CD14-positive monocyte (primary cell): ENCODE measurements at regions not wholly inside any gene's neighbourhood (a gene's known extent, or its start where the extent isn't known, plus 50 kb on each side); places are given as distances from the start of the nearest gene placed in this dataset.

Source experiments
- DNase-seq, 3 donors: peaks; one replicate each; pipeline ENCODE4 v3.0.0-alpha.2; 2011 to 2022
- H2AFZ ChIP-seq: 2 replicates; pipeline ENCODE4 v1.6.0; 2012; ENCODE audit warnings: mild to moderate bottlenecking, low read depth, low read length, inconsistent platforms; ENCODE audit not compliant: insufficient read depth, poor library complexity, severe bottlenecking
- H3K27ac ChIP-seq, 2 donors: 1 replicate in 1 of 2; 2 replicates in 1 of 2; pipeline ENCODE4 v1.5.1; 2012 to 2013; ENCODE audit warnings: low read length in 2 of 2, control low read depth in 1 of 2, inconsistent platforms in 1 of 2, low read depth in 1 of 2, mild to moderate bottlenecking in 1 of 2
- H3K27me3 ChIP-seq, 2 donors: one replicate each; pipeline versions ENCODE4 v1.6.0 to v1.6.1; 2011 to 2013; ENCODE audit warnings: low read length in 2 of 2; ENCODE audit not compliant: control insufficient read depth in 2 of 2, insufficient read depth in 2 of 2
- H3K36me3 ChIP-seq, 2 donors: replicated peaks in 1 of 2; 1 replicate in 1 of 2; 2 replicates in 1 of 2; pipeline versions ENCODE4 v1.5.1 to v1.6.1; 2012 to 2013; ENCODE audit warnings: low read length in 2 of 2, control low read depth in 1 of 2, inconsistent platforms in 1 of 2, mild to moderate bottlenecking in 1 of 2; ENCODE audit not compliant: insufficient read depth in 2 of 2, control insufficient read depth in 1 of 2
- H3K4me1 ChIP-seq, 2 donors: 1 replicate in 1 of 2; 2 replicates in 1 of 2; pipeline versions ENCODE4 v1.5.1 to v1.6.1; 2012 to 2013; ENCODE audit warnings: low read length in 2 of 2, control low read depth in 1 of 2, inconsistent platforms in 1 of 2, mild to moderate bottlenecking in 1 of 2, moderate library complexity in 1 of 2; ENCODE audit not compliant: insufficient read depth in 2 of 2, control insufficient read depth in 1 of 2
- H3K4me2 ChIP-seq: replicated peaks from 2 replicates; pipeline ENCODE3; 2012; ENCODE audit warnings: low read length, moderate library complexity, mild to moderate bottlenecking; ENCODE audit not compliant: poor library complexity, severe bottlenecking; ENCODE audit errors: extremely low read depth
- H3K4me3 ChIP-seq, 3 experiments: fragments of 200-600 bp in 1 of 3; sonication (generic) in 1 of 3; replicated peaks in 1 of 3; 1 replicate in 2 of 3; 2 replicates in 1 of 3; pipeline ENCODE4 v1.5.1; 2011 to 2013; ENCODE audit warnings: low read length in 3 of 3, mild to moderate bottlenecking in 3 of 3, control low read depth in 2 of 3, low read depth in 2 of 3, inconsistent platforms in 1 of 3, moderate library complexity in 1 of 3
- H3K79me2 ChIP-seq: 2 replicates; pipeline ENCODE4 v1.6.0; 2012; ENCODE audit warnings: mild to moderate bottlenecking, control low read depth, inconsistent platforms, low read length, moderate library complexity; ENCODE audit not compliant: insufficient read depth
- H3K9ac ChIP-seq: 2 replicates; pipeline ENCODE4 v1.6.0; 2017; ENCODE audit warnings: low read length, mild to moderate bottlenecking; ENCODE audit not compliant: insufficient read depth, poor library complexity, severe bottlenecking
- H3K9me3 ChIP-seq, 2 donors: replicated peaks in 1 of 2; 1 replicate in 1 of 2; 2 replicates in 1 of 2; pipeline versions ENCODE4 v1.5.1 to v1.6.1; 2012 to 2013; ENCODE audit warnings: low read length in 2 of 2, control low read depth in 1 of 2; ENCODE audit not compliant: control insufficient read depth in 1 of 2, insufficient read depth in 1 of 2
- H4K20me1 ChIP-seq: 2 replicates; pipeline ENCODE4 v1.6.0; 2012; ENCODE audit warnings: mild to moderate bottlenecking, low read length, control low read depth, moderate library complexity; ENCODE audit not compliant: insufficient read depth
- H3K27ac Mint-ChIP-seq, 7 donors: one replicate each; pipeline ENCODE4 v1.8.0; 2020; ENCODE audit warnings: mild to moderate bottlenecking in 7 of 7, mixed read lengths in 7 of 7, moderate library complexity in 6 of 7, inconsistent platforms in 2 of 7
- H3K27me3 Mint-ChIP-seq, 3 donors: one replicate each; pipeline ENCODE4 v1.8.0; 2021 to 2022; ENCODE audit warnings: low read depth in 3 of 3, mild to moderate bottlenecking in 3 of 3, mixed read lengths in 3 of 3, moderate library complexity in 3 of 3, inconsistent platforms in 1 of 3
- H3K36me3 Mint-ChIP-seq, 2 donors: one replicate each; pipeline ENCODE4 v1.8.0; 2020; ENCODE audit warnings: mixed read lengths in 2 of 2, inconsistent platforms in 1 of 2, mild to moderate bottlenecking in 1 of 2
- H3K4me1 Mint-ChIP-seq: one replicate; pipeline ENCODE4 v1.8.0; 2020; ENCODE audit warnings: mild to moderate bottlenecking, mixed read lengths
- H3K4me3 Mint-ChIP-seq, 2 donors: one replicate each; pipeline ENCODE4 v1.8.0; 2020; ENCODE audit warnings: mild to moderate bottlenecking in 2 of 2, mixed read lengths in 2 of 2, moderate library complexity in 1 of 2
- H3K9me3 Mint-ChIP-seq, 7 donors: one replicate each; pipeline ENCODE4 v1.8.0; 2020 to 2022; ENCODE audit warnings: mixed read lengths in 7 of 7, mild to moderate bottlenecking in 6 of 7, moderate library complexity in 6 of 7, inconsistent platforms in 2 of 7
- CTCF ChIP-seq: fragments of 200-600 bp; IDR thresholded peaks from one replicate; pipeline ENCODE4 v1.8.0; 2022; ENCODE audit warnings: antibody characterized with exemption, mild to moderate bottlenecking
- WGBS: methylation state at CpG from one replicate; pipeline ENCODE4 v1.1.5; 2013; ENCODE audit warnings: missing lambda C conversion rate; ENCODE audit not compliant: insufficient coverage; 5-methylcytosine and 5-hydroxymethylcytosine counted together
- intact Hi-C, 2 donors: fragments of 100-400 bp; cut with micrococcal nuclease; formaldehyde crosslinking; loops; one replicate each; pipeline versions ENCODE4 v1.15.0 to v1.15.1; 2023

- no peak overlapping the region for H3K9ac ChIP-seq
- no peaks in the 10 kb centered on the region for H3K36me3 ChIP-seq
- intact Hi-C loops, result no loop called here
- H3K27ac Mint-ChIP-seq, result no peak overlapping the region
- no peaks in the 10 kb centered on the region for H3K9me3 ChIP-seq
- H3K27ac ChIP-seq, result no peak overlapping the region
- H3K4me3 Mint-ChIP-seq, result no peak overlapping the region
- no peaks in the 10 kb centered on the region for H3K4me1 ChIP-seq
- no peaks in the 10 kb centered on the region for H3K4me1 Mint-ChIP-seq
- H3K4me2 ChIP-seq, result no peak overlapping the region
- no peak overlapping the region for H3K4me3 ChIP-seq
- H3K36me3 Mint-ChIP-seq, result no peaks in the 10 kb centered on the region
- peaks cover 0 to 7% (median 3%) of the 10 kb centered on the region in 7 donors for H3K9me3 Mint-ChIP-seq
- TF ChIP-seq CTCF, result no peak
- H3K27me3 ChIP-seq, result no peaks in the 10 kb centered on the region
- H3K27me3 Mint-ChIP-seq, result peaks cover 0 to 2% (median 2%) of the 10 kb centered on the region in 3 donors
- no peak for DNase-seq
- H3K79me2 ChIP-seq, result no peaks in the 10 kb centered on the region
- no peak overlapping the region for H2AFZ ChIP-seq
- H4K20me1 ChIP-seq, result no peaks in the 10 kb centered on the region
- WGBS, result 100% methylated on average over 2 of the region's 6 CpGs
Observed at GRCh38 chr4:14841801-14842768, 160.2 kb upstream of the CPEB2 start.

- no CpG with 5 or more reads among the region's 2 CpGs for WGBS
- DNase-seq, result no peak
- Histone ChIP-seq H3K79me2 (no peaks in the 10 kb centered on the region), H3K4me1 (peaks cover 5 to 7% of the 10 kb centered on the region in 2 donors), H3K9ac (no peak overlapping the region), H3K27me3 (no peaks in the 10 kb centered on the region), H4K20me1 (no peaks in the 10 kb centered on the region), H2AFZ (no peak overlapping the region), H3K9me3 (no peaks in the 10 kb centered on the region), H3K36me3 (no peaks in the 10 kb centered on the region), H3K27ac (no peak overlapping the region), H3K4me2 (no peak overlapping the region), H3K4me3 (no peak overlapping the region)
- Mint-ChIP-seq H3K36me3 (no peaks in the 10 kb centered on the region), H3K9me3 (peaks cover 0 to 7% (median 2%) of the 10 kb centered on the region in 7 donors), H3K4me1 (peaks cover 8% of the 10 kb centered on the region), H3K27me3 (peaks cover 0 to 2% (median 2%) of the 10 kb centered on the region in 3 donors), H3K4me3 (no peak overlapping the region), H3K27ac (no peak overlapping the region)
- intact Hi-C loops, result no loop called here
- TF ChIP-seq CTCF, result no peak
Observed at GRCh38 chr4:14842964-14843630, 159.2 kb upstream of the CPEB2 start.
